ENCODE measurements at regions not wholly inside any gene's neighbourhood (a gene's known extent, or its start where the extent isn't known, plus 50 kb on each side); places are given as distances from the start of the nearest gene placed in this dataset.
"Not testable (repeated sequence)": the region's sequence is repeated elsewhere in the genome, so short reads cannot be mapped to it uniquely, and the experiment has no call there.

DNA sequence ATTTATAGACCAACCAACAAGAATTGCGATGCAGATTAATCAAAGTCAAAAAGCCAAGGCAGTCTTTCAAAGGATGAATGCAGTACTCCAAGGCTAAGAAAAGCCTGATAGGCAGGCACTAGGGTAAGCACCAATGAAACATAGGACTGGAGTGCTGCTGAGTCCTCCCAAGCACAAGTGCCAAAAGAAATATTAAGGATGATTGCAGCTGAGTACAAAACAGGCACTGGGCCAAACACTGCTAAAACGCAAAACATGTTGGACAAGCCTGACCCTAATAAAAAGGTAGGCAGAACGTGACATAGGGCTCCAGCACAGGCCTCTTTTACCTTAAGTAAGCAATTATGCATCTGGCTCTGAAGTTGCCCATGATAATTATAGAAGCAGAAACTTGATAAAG lies 160.1 kb upstream of the LRP1B start:
- TF ChIP-seq, protein P1, sequence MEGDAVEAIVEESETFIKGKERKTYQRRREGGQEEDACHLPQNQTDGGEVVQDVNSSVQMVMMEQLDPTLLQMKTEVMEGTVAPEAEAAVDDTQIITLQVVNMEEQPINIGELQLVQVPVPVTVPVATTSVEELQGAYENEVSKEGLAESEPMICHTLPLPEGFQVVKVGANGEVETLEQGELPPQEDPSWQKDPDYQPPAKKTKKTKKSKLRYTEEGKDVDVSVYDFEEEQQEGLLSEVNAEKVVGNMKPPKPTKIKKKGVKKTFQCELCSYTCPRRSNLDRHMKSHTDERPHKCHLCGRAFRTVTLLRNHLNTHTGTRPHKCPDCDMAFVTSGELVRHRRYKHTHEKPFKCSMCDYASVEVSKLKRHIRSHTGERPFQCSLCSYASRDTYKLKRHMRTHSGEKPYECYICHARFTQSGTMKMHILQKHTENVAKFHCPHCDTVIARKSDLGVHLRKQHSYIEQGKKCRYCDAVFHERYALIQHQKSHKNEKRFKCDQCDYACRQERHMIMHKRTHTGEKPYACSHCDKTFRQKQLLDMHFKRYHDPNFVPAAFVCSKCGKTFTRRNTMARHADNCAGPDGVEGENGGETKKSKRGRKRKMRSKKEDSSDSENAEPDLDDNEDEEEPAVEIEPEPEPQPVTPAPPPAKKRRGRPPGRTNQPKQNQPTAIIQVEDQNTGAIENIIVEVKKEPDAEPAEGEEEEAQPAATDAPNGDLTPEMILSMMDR (IDR thresholded peaks at IDR 0.05; ENCODE audit: unreplicated experiment), result no peak
- Mint-ChIP-seq H3K27me3 (ENCODE audit: unreplicated experiment) (peaks cover 6% of the 10 kb centered on the region), H3K9me3 (ENCODE audit: unreplicated experiment) (no peaks in the 10 kb centered on the region)

DNA sequence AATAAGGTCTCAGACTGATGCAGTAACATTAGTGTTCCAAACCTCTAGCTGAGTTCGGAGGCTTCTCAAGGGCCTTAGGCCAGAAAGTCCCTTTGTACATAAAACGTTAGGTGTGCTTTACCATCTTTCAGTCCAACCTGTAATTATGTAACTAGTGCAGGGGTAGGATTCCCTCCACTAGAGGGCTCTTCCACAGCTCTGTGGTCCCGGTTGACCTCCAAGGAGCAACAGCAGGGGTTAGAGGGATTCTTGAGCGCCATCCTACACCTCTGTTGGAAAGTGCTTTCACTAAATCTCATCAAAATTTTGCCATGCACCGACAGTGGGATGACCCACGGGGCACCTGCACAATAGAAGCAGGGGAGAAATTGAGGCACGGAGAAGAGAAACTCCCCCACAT lies 155.8 kb upstream of the LRP1B start:
- Mint-ChIP-seq H3K27me3 (ENCODE audit: unreplicated experiment) (peaks cover 1% of the 10 kb centered on the region), H3K36me3 (ENCODE audit: low read depth, unreplicated experiment) (no peaks in the 10 kb centered on the region), H3K4me1 (ENCODE audit: unreplicated experiment) (no peaks in the 10 kb centered on the region), H3K27ac (ENCODE audit: unreplicated experiment) (no peak overlapping the region), H3K9me3 (ENCODE audit: unreplicated experiment) (no peaks in the 10 kb centered on the region), H3K4me3 (ENCODE audit: unreplicated experiment) (no peak overlapping the region)
- TF ChIP-seq, protein P1 (IDR thresholded peaks at IDR 0.05; ENCODE audit: unreplicated experiment), result peak; percentile 35
- DNase-seq (ENCODE audit: low spot score), result peak; percentile 26

More for the DNA sequence above, 160.1 kb upstream of the LRP1B start:
- Mint-ChIP-seq H3K4me1 (ENCODE audit: unreplicated experiment) (peaks cover 4% of the 10 kb centered on the region), H3K4me3 (ENCODE audit: unreplicated experiment) (no peak overlapping the region), H3K36me3 (ENCODE audit: low read depth, unreplicated experiment) (no peaks in the 10 kb centered on the region), H3K27ac (ENCODE audit: unreplicated experiment) (no peak overlapping the region)
- no peak for DNase-seq (ENCODE audit: low spot score)

DNA sequence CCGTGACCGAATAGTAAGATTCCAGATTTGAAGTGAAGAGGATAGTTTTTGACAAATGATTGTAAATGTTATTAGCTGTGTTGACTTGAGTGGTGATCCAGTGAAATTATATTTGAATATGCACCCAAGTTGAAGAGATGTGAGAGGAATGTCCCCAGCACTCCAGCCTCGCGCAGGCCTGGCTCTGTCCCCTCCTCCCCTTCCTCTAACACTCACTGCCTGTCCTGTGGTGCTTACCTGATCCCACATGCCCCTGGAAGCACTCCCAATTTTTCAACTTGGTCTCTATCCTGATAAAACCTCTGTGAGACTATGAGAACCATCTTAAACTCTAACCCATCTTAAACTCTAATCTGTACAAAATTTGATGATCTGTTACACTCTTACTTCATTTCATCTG lies 154.7 kb upstream of the LRP1B start:
- no peak overlapping the region for H3K4me3 Mint-ChIP-seq (ENCODE audit: unreplicated experiment)
- TF ChIP-seq, protein P1 (IDR thresholded peaks at IDR 0.05; ENCODE audit: unreplicated experiment), result no peak
- H3K4me1 Mint-ChIP-seq (ENCODE audit: unreplicated experiment), result no peaks in the 10 kb centered on the region
- H3K9me3 Mint-ChIP-seq (ENCODE audit: unreplicated experiment), result no peaks in the 10 kb centered on the region
- no peak for DNase-seq (ENCODE audit: low spot score)
- peaks cover 1% of the 10 kb centered on the region for H3K27me3 Mint-ChIP-seq (ENCODE audit: unreplicated experiment)
- H3K36me3 Mint-ChIP-seq (ENCODE audit: low read depth, unreplicated experiment), result no peaks in the 10 kb centered on the region
- H3K27ac Mint-ChIP-seq (ENCODE audit: unreplicated experiment), result no peak overlapping the region

DNA sequence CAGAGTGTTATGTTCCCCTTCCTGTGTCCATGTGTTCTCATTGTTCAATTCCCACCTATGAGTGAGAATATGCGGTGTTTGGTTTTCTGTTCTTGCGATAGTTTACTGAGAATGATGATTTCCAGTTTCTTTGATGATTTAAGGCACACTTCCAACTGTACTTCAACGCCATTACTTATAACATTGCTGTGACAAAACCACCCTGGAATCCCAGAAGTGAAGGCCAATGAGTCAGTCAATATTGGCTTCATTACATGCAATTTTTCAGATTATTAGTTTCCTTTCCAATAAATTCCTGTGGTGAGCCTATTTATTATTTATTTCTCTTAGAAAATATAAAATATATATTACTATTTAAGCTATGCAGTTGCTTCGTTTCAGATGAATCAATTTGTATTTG lies 153.5 kb upstream of the LRP1B start:
- DNase-seq (ENCODE audit: low spot score); H3K9me3 Mint-ChIP-seq (ENCODE audit: unreplicated experiment); H3K27me3 Mint-ChIP-seq (ENCODE audit: unreplicated experiment); H3K36me3 Mint-ChIP-seq (ENCODE audit: low read depth, unreplicated experiment); H3K4me3 Mint-ChIP-seq (ENCODE audit: unreplicated experiment); H3K27ac Mint-ChIP-seq (ENCODE audit: unreplicated experiment); H3K4me1 Mint-ChIP-seq (ENCODE audit: unreplicated experiment): not testable (repeated sequence)

DNA sequence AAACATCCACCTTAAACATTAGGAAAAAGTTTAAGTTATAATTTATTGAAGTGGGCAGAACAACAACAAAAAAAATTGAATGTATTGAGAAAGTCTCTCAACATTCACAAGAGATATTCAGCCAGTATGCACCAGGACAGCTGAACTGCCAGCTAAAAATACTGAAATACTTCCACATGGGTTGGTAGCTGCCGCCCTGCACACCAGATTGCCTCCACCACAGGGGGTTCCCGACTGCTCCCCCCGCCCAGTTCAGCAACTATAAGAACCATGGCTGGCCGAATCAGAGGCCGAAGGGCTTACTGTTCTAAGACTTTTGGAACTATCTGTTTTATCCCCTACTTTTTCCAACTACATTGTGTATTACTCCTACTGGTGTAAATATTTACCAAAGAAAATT lies 150.0 kb upstream of the LRP1B start:
- Mint-ChIP-seq H3K27me3 (ENCODE audit: unreplicated experiment) (no peaks in the 10 kb centered on the region), H3K4me1 (ENCODE audit: unreplicated experiment) (peaks cover 2% of the 10 kb centered on the region), H3K4me3 (ENCODE audit: unreplicated experiment) (no peak overlapping the region), H3K9me3 (ENCODE audit: unreplicated experiment) (no peaks in the 10 kb centered on the region), H3K27ac (ENCODE audit: unreplicated experiment) (no peak overlapping the region), H3K36me3 (ENCODE audit: low read depth, unreplicated experiment) (no peaks in the 10 kb centered on the region)
- TF ChIP-seq, protein P1 (IDR thresholded peaks at IDR 0.05; ENCODE audit: unreplicated experiment), result no peak
- DNase-seq (ENCODE audit: low spot score), result no peak

DNA sequence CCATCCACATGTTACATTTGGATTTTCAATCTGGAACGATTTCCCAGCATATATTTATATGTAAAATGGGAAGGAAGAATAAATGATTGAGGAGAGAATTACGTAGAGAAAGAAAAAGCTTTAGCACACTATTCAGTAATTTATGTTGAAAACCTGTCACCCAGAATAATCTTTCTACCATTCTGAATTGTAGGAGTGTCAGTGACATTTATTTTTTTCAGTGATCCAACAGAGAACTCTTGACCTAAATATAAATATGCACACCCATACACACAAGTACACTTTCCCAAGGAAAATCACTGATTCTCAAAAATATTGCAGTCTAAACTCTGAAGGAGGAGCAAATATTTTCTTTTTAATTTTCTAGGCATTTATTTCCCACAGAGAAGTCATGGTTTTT lies 140.2 kb upstream of the LRP1B start:
- Mint-ChIP-seq H3K36me3 (ENCODE audit: low read depth, unreplicated experiment) (no peaks in the 10 kb centered on the region), H3K9me3 (ENCODE audit: unreplicated experiment) (no peaks in the 10 kb centered on the region), H3K4me1 (ENCODE audit: unreplicated experiment) (peaks cover 6% of the 10 kb centered on the region)

More for the DNA sequence above, 140.2 kb upstream of the LRP1B start:
- Mint-ChIP-seq H3K4me3 (ENCODE audit: unreplicated experiment) (no peak overlapping the region), H3K27me3 (ENCODE audit: unreplicated experiment) (peaks cover 3% of the 10 kb centered on the region), H3K27ac (ENCODE audit: unreplicated experiment) (no peak overlapping the region)
- TF ChIP-seq, protein P1 (IDR thresholded peaks at IDR 0.05; ENCODE audit: unreplicated experiment), result no peak
- no peak for DNase-seq (ENCODE audit: low spot score)

Measured in endothelial cell (in vitro differentiated cells).